ENCODE measurements at regions not wholly inside any gene's neighbourhood (a gene's known extent, or its start where the extent isn't known, plus 50 kb on each side); places are given as distances from the start of the nearest gene placed in this dataset.

GRCh38 chr11:11135820-11136476 lies 217.1 kb downstream of the CSNK2A3 start:
- TF ChIP-seq CTCF (IDR thresholded peaks at IDR 0.05 in 2 of 3, conservative IDR thresholded peaks at IDR 0.05 in 1 of 3; ENCODE audit: control insufficient read depth in 2 of 3, extremely low read depth in 1 of 3, insufficient read depth in 1 of 3, low read depth in 3 of 3, low read length in 3 of 3) (no peak), ATF7 (IDR thresholded peaks at IDR 0.05; ENCODE audit: low read depth) (no peak), MYC (IDR thresholded peaks at IDR 0.05; ENCODE audit: insufficient read depth, insufficient read length, insufficient replicate concordance, low read length, severe bottlenecking) (no peak)
